ENCODE measurements at regions not wholly inside any gene's neighbourhood (a gene's known extent, or its start where the extent isn't known, plus 50 kb on each side); places are given as distances from the start of the nearest gene placed in this dataset.

- TF ChIP-seq HSF1 (IDR thresholded peaks at IDR 0.05; ENCODE audit: low read depth, low read length) (no peak), KAT2A (conservative IDR thresholded peaks at IDR 0.05; ENCODE audit: control insufficient read depth, low read depth, low read length) (no peak), GATAD2B (conservative IDR thresholded peaks at IDR 0.05; ENCODE audit: low read depth) (no peak), ZNF592 (IDR thresholded peaks at IDR 0.05) (no peak), CTCF (IDR thresholded peaks at IDR 0.05 in 2 of 3, conservative IDR thresholded peaks at IDR 0.05 in 1 of 3; ENCODE audit: control insufficient read depth in 2 of 3, extremely low read depth in 1 of 3, insufficient read depth in 1 of 3, low read depth in 3 of 3, low read length in 3 of 3) (no peak), MTA2 (IDR thresholded peaks at IDR 0.05; ENCODE audit: low read depth) (no peak), MTA3 (IDR thresholded peaks at IDR 0.05; ENCODE audit: borderline replicate concordance, low read length) (no peak), JUND (IDR thresholded peaks at IDR 0.05; ENCODE audit: low read depth, low read length) (no peak), IKZF1 (conservative IDR thresholded peaks at IDR 0.05) (no peak), CHD1 (IDR thresholded peaks at IDR 0.05; ENCODE audit: low read depth, low read length) (no peak)
Observed at GRCh38 chr1:191519519-191519918, 638.7 kb upstream of the RGS18 start (continued).

Data from GM12878 (cell line).